Activated CD8-positive, alpha-beta memory T cell treated with anti-CD3 and anti-CD28 coated beads, Interleukin-2, amount 10 ng/mL, durations not matched to agents 7 days and 5 days (primary cell): ENCODE measurements at regions not wholly inside any gene's neighbourhood (a gene's known extent, or its start where the extent isn't known, plus 50 kb on each side); places are given as distances from the start of the nearest gene placed in this dataset.

Experiments
- ATAC-seq: fragments of 150-1000 bp; cut with Tn5 transposase; one replicate; pipeline ENCODE4 v1.10.0; 2021; ENCODE audit warnings: moderate library complexity
- CTCF ChIA-PET: fragments of 350-600 bp; sonication (Branson Sonifier 250); formaldehyde crosslinking; loops from one replicate; lab custom pipeline; 2021; ENCODE audit warnings: antibody characterized with exemption; lab: Charles Lee
- DNase-seq: peaks from one replicate; pipeline ENCODE4 v3.0.0-alpha.2; 2020
- H3K27ac Mint-ChIP-seq: one replicate; pipeline ENCODE4 v1.8.0; 2021; ENCODE audit warnings: mild to moderate bottlenecking, mixed read lengths
- H3K27me3 Mint-ChIP-seq: one replicate; pipeline ENCODE4 v1.8.0; 2021; ENCODE audit warnings: mixed read lengths
- H3K36me3 Mint-ChIP-seq: one replicate; pipeline ENCODE4 v1.8.0; 2021; ENCODE audit warnings: mild to moderate bottlenecking, mixed read lengths
- H3K4me1 Mint-ChIP-seq: one replicate; pipeline ENCODE4 v1.8.0; 2021; ENCODE audit warnings: mixed read lengths
- H3K4me3 Mint-ChIP-seq: one replicate; pipeline ENCODE4 v1.8.0; 2021; ENCODE audit warnings: mild to moderate bottlenecking, moderate library complexity, mixed read lengths
- H3K9me3 Mint-ChIP-seq: one replicate; pipeline ENCODE4 v1.8.0; 2022; ENCODE audit warnings: low read depth, mixed read lengths

- Mint-ChIP-seq H3K4me1 (no peaks in the 10 kb centered on the region), H3K27me3 (no peaks in the 10 kb centered on the region), H3K36me3 (no peaks in the 10 kb centered on the region), H3K27ac (no peak overlapping the region), H3K4me3 (no peak overlapping the region), H3K9me3 (peaks cover 17% of the 10 kb centered on the region)
- DNase-seq (no peak), ATAC-seq (no peak)
- CTCF ChIA-PET: no interaction called here
Observed at GRCh38 chr14:29321646-29322045, 555.1 kb downstream of the FOXG1 start.

DNA sequence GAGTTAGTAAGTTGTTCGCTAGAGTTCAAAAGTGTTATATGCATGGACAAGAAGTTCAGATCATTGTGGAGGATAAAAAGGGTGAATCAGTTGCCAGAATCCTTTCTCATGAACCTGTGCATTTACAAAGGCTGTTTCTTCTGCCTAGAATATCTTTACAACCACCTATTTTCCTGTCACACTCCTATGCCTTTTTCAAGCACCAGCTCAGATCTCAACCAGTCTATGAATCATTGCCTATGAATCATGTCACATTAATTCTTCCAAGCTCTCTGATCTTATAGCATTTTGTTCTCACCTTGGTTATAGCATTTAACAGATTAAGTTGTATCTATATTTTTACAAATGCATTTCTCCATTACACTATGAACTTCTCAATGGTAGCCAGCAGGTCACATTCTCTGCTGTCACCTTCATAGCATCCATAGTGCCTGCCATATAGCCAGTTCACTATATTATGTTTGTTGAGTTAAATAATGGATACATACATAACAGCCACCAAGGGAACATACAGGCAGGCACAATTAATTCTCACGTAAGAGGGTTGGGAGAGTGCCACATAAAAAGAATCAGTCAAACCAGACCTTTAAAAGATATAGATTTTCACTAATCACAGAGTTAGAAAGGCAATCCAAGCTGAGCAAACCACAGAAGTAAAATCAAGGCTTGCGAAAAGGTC lies 573.0 kb downstream of the FOXG1 start:
- H3K27me3 Mint-ChIP-seq: no peaks in the 10 kb centered on the region
- ATAC-seq (no peak), DNase-seq (no peak)
- no peak overlapping the region for H3K4me3 Mint-ChIP-seq
- H3K9me3 Mint-ChIP-seq: peaks cover 17% of the 10 kb centered on the region
- no peak overlapping the region for H3K27ac Mint-ChIP-seq
- no peaks in the 10 kb centered on the region for H3K36me3 Mint-ChIP-seq
- H3K4me1 Mint-ChIP-seq: no peaks in the 10 kb centered on the region
- CTCF ChIA-PET: no interaction called here

GRCh38 chr14:29348504-29348903 lies 579.1 kb downstream of the PRKD1 start:
- DNase-seq (no peak), ATAC-seq (no peak)
- no peak overlapping the region for H3K27ac Mint-ChIP-seq
- no peaks in the 10 kb centered on the region for H3K4me1 Mint-ChIP-seq
- no peak overlapping the region for H3K4me3 Mint-ChIP-seq
- H3K36me3 Mint-ChIP-seq: no peaks in the 10 kb centered on the region
- CTCF ChIA-PET: no interaction called here
- peaks cover 5% of the 10 kb centered on the region for H3K9me3 Mint-ChIP-seq
- H3K27me3 Mint-ChIP-seq: no peaks in the 10 kb centered on the region

GRCh38 chr14:29350496-29350895 lies 577.2 kb downstream of the PRKD1 start:
- ATAC-seq (no peak), DNase-seq (no peak)
- Mint-ChIP-seq H3K36me3 (no peaks in the 10 kb centered on the region), H3K9me3 (peaks cover 7% of the 10 kb centered on the region), H3K27me3 (no peaks in the 10 kb centered on the region), H3K27ac (no peak overlapping the region), H3K4me1 (no peaks in the 10 kb centered on the region), H3K4me3 (no peak overlapping the region)
- CTCF ChIA-PET: no interaction called here

DNA sequence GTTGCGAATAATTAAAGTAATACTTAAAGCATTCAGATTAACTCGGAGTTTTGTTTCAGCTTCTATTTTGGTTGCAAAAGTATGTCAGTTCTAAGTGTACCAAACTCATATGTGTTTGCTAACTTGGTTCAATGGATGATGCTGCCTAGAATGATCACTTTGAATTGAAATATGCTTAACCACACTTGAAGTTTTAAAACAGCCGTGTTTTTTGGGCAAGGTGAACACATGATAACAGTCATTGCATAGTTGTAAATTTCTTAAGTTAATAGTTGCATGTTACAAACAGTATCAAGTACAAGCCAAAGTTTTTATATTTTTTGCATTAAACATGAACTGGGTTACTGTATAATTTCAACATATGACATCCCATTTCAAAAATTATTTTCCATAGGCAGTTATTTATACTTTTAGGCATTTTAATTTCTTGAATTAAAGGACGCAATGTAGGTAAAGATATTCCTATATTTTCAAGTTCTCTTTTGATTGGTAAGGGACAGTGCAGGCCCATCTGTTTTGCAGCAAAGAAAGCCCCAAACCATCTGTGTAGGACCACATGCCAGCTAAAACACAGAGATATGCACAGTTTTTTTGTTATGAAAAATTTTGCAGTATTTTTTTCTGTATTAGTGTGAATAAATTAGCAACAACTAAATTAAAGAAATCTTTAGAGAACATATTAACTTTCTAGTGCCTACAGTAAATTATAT lies 575.5 kb downstream of the PRKD1 start:
- no peak overlapping the region for H3K27ac Mint-ChIP-seq
- H3K4me1 Mint-ChIP-seq: no peaks in the 10 kb centered on the region
- no peak for ATAC-seq
- no peak overlapping the region for H3K4me3 Mint-ChIP-seq
- H3K36me3 Mint-ChIP-seq: no peaks in the 10 kb centered on the region
- H3K9me3 Mint-ChIP-seq: peaks cover 10% of the 10 kb centered on the region
- no peak for DNase-seq
- CTCF ChIA-PET: no interaction called here
- no peaks in the 10 kb centered on the region for H3K27me3 Mint-ChIP-seq

- Mint-ChIP-seq H3K4me1 (no peaks in the 10 kb centered on the region), H3K9me3 (peaks cover 13% of the 10 kb centered on the region), H3K27me3 (no peaks in the 10 kb centered on the region), H3K4me3 (no peak overlapping the region), H3K36me3 (no peaks in the 10 kb centered on the region), H3K27ac (no peak overlapping the region)
- ATAC-seq (no peak), DNase-seq (no peak)
- CTCF ChIA-PET: no interaction called here
Observed at GRCh38 chr14:29352706-29353080, 575.0 kb downstream of the PRKD1 start.

GRCh38 chr14:29353513-29353912 lies 574.1 kb downstream of the PRKD1 start:
- Mint-ChIP-seq H3K4me1 (no peaks in the 10 kb centered on the region), H3K36me3 (no peaks in the 10 kb centered on the region), H3K27ac (no peak overlapping the region), H3K4me3 (no peak overlapping the region), H3K27me3 (no peaks in the 10 kb centered on the region), H3K9me3 (peaks cover 17% of the 10 kb centered on the region)
- CTCF ChIA-PET: no interaction called here
- no peak for ATAC-seq
- DNase-seq: no peak

- Mint-ChIP-seq H3K27me3 (no peaks in the 10 kb centered on the region), H3K27ac (no peak overlapping the region), H3K36me3 (no peaks in the 10 kb centered on the region), H3K4me1 (no peaks in the 10 kb centered on the region), H3K9me3 (peaks cover 14% of the 10 kb centered on the region), H3K4me3 (no peak overlapping the region)
- CTCF ChIA-PET: no interaction called here
- DNase-seq: no peak
- no peak for ATAC-seq
Observed at GRCh38 chr14:29354486-29354885, 573.2 kb downstream of the PRKD1 start.

DNA sequence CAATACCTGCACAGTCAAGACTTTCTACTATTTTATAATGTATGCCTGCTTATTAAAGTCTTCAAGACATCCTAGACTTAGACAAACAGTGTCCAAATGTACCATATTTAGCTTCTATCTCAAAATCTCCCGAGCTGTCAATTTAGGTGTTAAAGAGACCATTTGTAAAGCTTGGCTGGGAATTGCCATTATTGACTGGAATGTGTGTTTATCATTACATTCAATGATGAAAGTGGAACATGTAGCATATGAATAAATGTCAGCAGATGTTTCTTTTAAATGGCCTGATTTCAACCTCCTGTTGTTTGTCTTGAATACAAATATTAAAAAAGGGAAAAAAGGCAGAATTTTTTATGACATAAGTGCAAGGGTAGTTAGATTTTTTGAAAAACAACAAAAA lies 572.3 kb downstream of the PRKD1 start:
- peaks cover 17% of the 10 kb centered on the region for H3K9me3 Mint-ChIP-seq
- DNase-seq: no peak
- no peak overlapping the region for H3K27ac Mint-ChIP-seq
- no peaks in the 10 kb centered on the region for H3K36me3 Mint-ChIP-seq
- no peak for ATAC-seq
- no peak overlapping the region for H3K4me3 Mint-ChIP-seq
- no peaks in the 10 kb centered on the region for H3K4me1 Mint-ChIP-seq
- CTCF ChIA-PET: no interaction called here
- H3K27me3 Mint-ChIP-seq: no peaks in the 10 kb centered on the region

- no peak overlapping the region for H3K4me3 Mint-ChIP-seq
- peaks cover 19% of the 10 kb centered on the region for H3K9me3 Mint-ChIP-seq
- H3K4me1 Mint-ChIP-seq: no peaks in the 10 kb centered on the region
- ATAC-seq (no peak), DNase-seq (no peak)
- no peaks in the 10 kb centered on the region for H3K27me3 Mint-ChIP-seq
- CTCF ChIA-PET: no interaction called here
- no peaks in the 10 kb centered on the region for H3K36me3 Mint-ChIP-seq
- no peak overlapping the region for H3K27ac Mint-ChIP-seq
Observed at GRCh38 chr14:29355846-29356245, 571.8 kb downstream of the PRKD1 start.

- no peaks in the 10 kb centered on the region for H3K36me3 Mint-ChIP-seq
- H3K4me1 Mint-ChIP-seq: no peaks in the 10 kb centered on the region
- no peaks in the 10 kb centered on the region for H3K27me3 Mint-ChIP-seq
- CTCF ChIA-PET: no interaction called here
- DNase-seq (no peak), ATAC-seq (no peak)
- no peak overlapping the region for H3K4me3 Mint-ChIP-seq
- peaks cover 21% of the 10 kb centered on the region for H3K9me3 Mint-ChIP-seq
- no peak overlapping the region for H3K27ac Mint-ChIP-seq
Observed at GRCh38 chr14:29360656-29361055, 567.0 kb downstream of the PRKD1 start.

DNA sequence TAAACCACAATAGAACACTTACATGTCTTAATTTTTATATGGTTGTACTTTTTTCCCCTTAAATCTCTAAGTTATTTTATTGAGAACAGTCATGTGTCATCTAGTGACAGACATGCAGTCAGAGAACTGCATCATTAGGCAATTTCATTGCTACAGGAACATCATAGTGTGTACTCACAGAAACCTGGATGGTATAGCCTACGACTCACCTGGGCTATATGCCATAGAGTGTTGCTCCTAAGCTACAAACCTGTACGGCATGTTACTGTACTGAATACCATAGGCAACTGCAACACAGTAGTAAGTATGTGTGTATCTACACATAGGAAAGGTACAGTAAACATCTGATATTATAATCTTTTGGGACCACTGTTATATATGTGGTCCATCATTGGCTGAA lies 557.6 kb downstream of the PRKD1 start:
- Mint-ChIP-seq H3K4me1 (no peaks in the 10 kb centered on the region), H3K36me3 (no peaks in the 10 kb centered on the region), H3K27me3 (no peaks in the 10 kb centered on the region), H3K27ac (no peak overlapping the region), H3K9me3 (peaks cover 13% of the 10 kb centered on the region), H3K4me3 (no peak overlapping the region)
- no peak for DNase-seq
- CTCF ChIA-PET: no interaction called here
- ATAC-seq: no peak

GRCh38 chr14:29376237-29376636 lies 551.4 kb downstream of the PRKD1 start:
- DNase-seq (no peak), ATAC-seq (no peak)
- Mint-ChIP-seq H3K4me3 (no peak overlapping the region), H3K27me3 (no peaks in the 10 kb centered on the region), H3K27ac (no peak overlapping the region), H3K4me1 (no peaks in the 10 kb centered on the region), H3K9me3 (peaks cover 13% of the 10 kb centered on the region), H3K36me3 (no peaks in the 10 kb centered on the region)
- CTCF ChIA-PET: no interaction called here

- no peak overlapping the region for H3K27ac Mint-ChIP-seq
- peaks cover 7% of the 10 kb centered on the region for H3K9me3 Mint-ChIP-seq
- H3K4me1 Mint-ChIP-seq: no peaks in the 10 kb centered on the region
- ATAC-seq (no peak), DNase-seq (no peak)
- H3K27me3 Mint-ChIP-seq: no peaks in the 10 kb centered on the region
- CTCF ChIA-PET: no interaction called here
- H3K4me3 Mint-ChIP-seq: no peak overlapping the region
- no peaks in the 10 kb centered on the region for H3K36me3 Mint-ChIP-seq
Observed at GRCh38 chr14:29380826-29381225, 546.8 kb downstream of the PRKD1 start.
